H9 (cell line): ENCODE measurements at regions not wholly inside any gene's neighbourhood (a gene's known extent, or its start where the extent isn't known, plus 50 kb on each side); places are given as distances from the start of the nearest gene placed in this dataset.

Source experiments
- DNase-seq: peaks from one replicate; pipeline ENCODE4 v3.0.0-alpha.2; 2017
- H2AFZ ChIP-seq: one replicate; pipeline ENCODE4 v1.6.1; 2013; ENCODE audit warnings: mild to moderate bottlenecking, low read length, control low read depth, moderate library complexity
- H2AK5ac ChIP-seq: 2 replicates; pipeline ENCODE4 v1.6.1; 2013; ENCODE audit warnings: low read length, control low read depth, mixed read lengths; ENCODE audit not compliant: insufficient read length
- H2BK120ac ChIP-seq: one replicate; pipeline ENCODE4 v1.6.1; 2013; ENCODE audit warnings: low read depth, mild to moderate bottlenecking, low read length, control low read depth, inconsistent platforms; ENCODE audit not compliant: poor library complexity, severe bottlenecking
- H2BK12ac ChIP-seq: 2 replicates; pipeline ENCODE4 v1.6.1; 2013; ENCODE audit warnings: low read length, control low read depth, mixed read lengths, low read depth; ENCODE audit not compliant: insufficient read length
- H2BK15ac ChIP-seq: 2 replicates; pipeline ENCODE4 v1.6.1; 2013; ENCODE audit warnings: low read depth, low read length, control low read depth
- H2BK20ac ChIP-seq: one replicate; pipeline ENCODE4 v1.6.1; 2013; ENCODE audit warnings: low read depth, mild to moderate bottlenecking, low read length, control low read depth, inconsistent platforms; ENCODE audit not compliant: poor library complexity, severe bottlenecking
- H2BK5ac ChIP-seq: 2 replicates; pipeline ENCODE4 v1.6.1; 2013; ENCODE audit warnings: low read length, control low read depth, mixed read lengths; ENCODE audit not compliant: insufficient read length
- H3K14ac ChIP-seq: 2 replicates; pipeline ENCODE4 v1.6.1; 2013; ENCODE audit warnings: low read length, control low read depth; ENCODE audit not compliant: insufficient read depth
- H3K18ac ChIP-seq: 2 replicates; pipeline ENCODE4 v1.6.1; 2013; ENCODE audit warnings: low read depth, mild to moderate bottlenecking, mixed read lengths, low read length, control low read depth; ENCODE audit not compliant: insufficient read length
- H3K23ac ChIP-seq: 2 replicates; pipeline ENCODE4 v1.6.1; 2013; ENCODE audit warnings: low read length, control low read depth, mixed read lengths, low read depth; ENCODE audit not compliant: insufficient read length
- H3K23me2 ChIP-seq: 2 replicates; pipeline ENCODE4 v1.6.1; 2013; ENCODE audit warnings: low read depth, mild to moderate bottlenecking, mixed read lengths, low read length, control low read depth; ENCODE audit not compliant: insufficient read length, poor library complexity, severe bottlenecking
- H3K27ac ChIP-seq: 2 replicates; pipeline ENCODE4 v1.5.1; 2013; ENCODE audit warnings: low read length, control low read depth, mixed read lengths, low read depth; ENCODE audit not compliant: insufficient read length
- H3K27me3 ChIP-seq: 2 replicates; pipeline ENCODE4 v1.6.1; 2013; ENCODE audit warnings: low read length, control low read depth, inconsistent platforms; ENCODE audit not compliant: insufficient read depth
- H3K4ac ChIP-seq: 2 replicates; pipeline ENCODE4 v1.6.1; 2013; ENCODE audit warnings: low read depth, mild to moderate bottlenecking, control low read depth, inconsistent platforms, low read length, moderate library complexity
- H3K4me1 ChIP-seq: 2 replicates; pipeline ENCODE4 v1.6.1; 2013; ENCODE audit warnings: low read length, control low read depth, inconsistent platforms; ENCODE audit not compliant: insufficient read depth
- H3K4me2 ChIP-seq: 2 replicates; pipeline ENCODE4 v1.6.1; 2013; ENCODE audit warnings: low read length, control low read depth, mixed read lengths; ENCODE audit not compliant: insufficient read length, insufficient read depth
- H3K56ac ChIP-seq: 2 replicates; pipeline ENCODE4 v1.6.1; 2013; ENCODE audit warnings: low read depth, mild to moderate bottlenecking, mixed read lengths, low read length, control low read depth; ENCODE audit not compliant: insufficient read length
- H3K79me1 ChIP-seq: 2 replicates; pipeline ENCODE4 v1.6.1; 2013; ENCODE audit warnings: low read depth, mild to moderate bottlenecking, moderate library complexity, low read length, control low read depth, inconsistent platforms; ENCODE audit not compliant: insufficient read depth, poor library complexity, severe bottlenecking
- H3K79me2 ChIP-seq: 2 replicates; pipeline ENCODE4 v1.6.1; 2013; ENCODE audit warnings: low read length, control low read depth, inconsistent platforms; ENCODE audit not compliant: insufficient read depth
- H3K9ac ChIP-seq: 2 replicates; pipeline ENCODE4 v1.6.1; 2013; ENCODE audit warnings: low read length, control low read depth, mixed read lengths; ENCODE audit not compliant: insufficient read length; ENCODE audit errors: extremely low read depth
- H3K9me3 ChIP-seq: one replicate; pipeline ENCODE4 v1.6.1; 2013; ENCODE audit warnings: low read depth, low read length, inconsistent platforms; ENCODE audit not compliant: control insufficient read depth
- H3T11ph ChIP-seq: one replicate; pipeline ENCODE4 v1.6.1; 2013; ENCODE audit warnings: mild to moderate bottlenecking, low read length, control low read depth, inconsistent platforms
- H4K20me1 ChIP-seq: one replicate; pipeline ENCODE4 v1.6.1; 2013; ENCODE audit not compliant: control insufficient read depth, insufficient read length, insufficient read depth
- H4K5ac ChIP-seq: 2 replicates; pipeline ENCODE4 v1.6.1; 2013; ENCODE audit warnings: low read depth, mild to moderate bottlenecking, mixed read lengths, low read length, control low read depth; ENCODE audit not compliant: insufficient read length
- H4K8ac ChIP-seq: replicated peaks from 2 replicates; pipeline ENCODE4 v1.6.1; 2013; ENCODE audit warnings: low read length, control low read depth, mixed read lengths, low read depth; ENCODE audit not compliant: insufficient read length
- H4K91ac ChIP-seq: 2 replicates; pipeline ENCODE4 v1.6.1; 2013; ENCODE audit warnings: low read depth, mild to moderate bottlenecking, moderate library complexity, mixed read lengths, low read length, control low read depth; ENCODE audit not compliant: insufficient read length
- H3K27ac Mint-ChIP-seq, 3 experiments: 2 replicates in 2 of 3; 3 replicates in 1 of 3; pipeline ENCODE4 v1.8.0; 2020 to 2021; ENCODE audit warnings: mixed read lengths in 3 of 3, mild to moderate bottlenecking in 1 of 3, moderate library complexity in 1 of 3
- H3K27me3 Mint-ChIP-seq: 2 replicates; pipeline ENCODE4 v1.8.0; 2021; ENCODE audit warnings: low read depth, mild to moderate bottlenecking, moderate library complexity, mixed read lengths
- H3K36me3 Mint-ChIP-seq, 3 experiments: 2 replicates in 2 of 3; 3 replicates in 1 of 3; pipeline ENCODE4 v1.8.0; 2020 to 2021; ENCODE audit warnings: low read depth in 3 of 3, mixed read lengths in 3 of 3; ENCODE audit not compliant: insufficient read depth in 1 of 3
- H3K4me1 Mint-ChIP-seq, 2 experiments: 2 replicates each; pipeline ENCODE4 v1.8.0; 2020; ENCODE audit warnings: mixed read lengths in 2 of 2
- H3K4me3 Mint-ChIP-seq, 2 experiments: 2 replicates in 1 of 2; 3 replicates in 1 of 2; pipeline ENCODE4 v1.8.0; 2020 to 2021; ENCODE audit warnings: mild to moderate bottlenecking in 2 of 2, mixed read lengths in 2 of 2, moderate library complexity in 1 of 2
- H3K9me3 Mint-ChIP-seq, 2 experiments: 2 replicates in 1 of 2; 3 replicates in 1 of 2; pipeline ENCODE4 v1.8.0; 2020; ENCODE audit warnings: mild to moderate bottlenecking in 2 of 2, mixed read lengths in 2 of 2, moderate library complexity in 1 of 2
- WGBS: extraction: QIAGEN DNeasy Blood & Tissue Kit; methylation state at CpG from one replicate; pipeline ENCODE4 v1.1.7; 2013; ENCODE audit warnings: missing lambda C conversion rate, low lambda C conversion rate, mixed read lengths; ENCODE audit not compliant: insufficient read length; ENCODE audit errors: extremely low coverage; 5-methylcytosine and 5-hydroxymethylcytosine counted together
- TF ChIP-seq, protein P1 (sequence below): fragments of 200-600 bp; sonication (generic); conservative IDR thresholded peaks from 3 replicates; pipeline ENCODE4 v1.8.0; 2021; ENCODE audit warnings: antibody characterized with exemption, mild to moderate bottlenecking

GRCh38 chr17:77042476-77043231 lies 98.1 kb upstream of the SEC14L1 start:
- H3K79me2 ChIP-seq, result no peaks in the 10 kb centered on the region
- peaks cover 8% of the 10 kb centered on the region for H3K9me3 ChIP-seq
- peaks cover 4 to 13% of the 10 kb centered on the region in 2 experiments for H3K4me1 Mint-ChIP-seq
- H3K36me3 Mint-ChIP-seq, result no peaks in the 10 kb centered on the region; a peak in 2 of 7 replicates
- no peak for DNase-seq
- no peak overlapping the region for H2BK20ac ChIP-seq
- H3K4me1 ChIP-seq, result no peaks in the 10 kb centered on the region
- H4K5ac ChIP-seq, result no peak overlapping the region
- H3K18ac ChIP-seq, result no peak overlapping the region
- no CpG with 5 or more reads among the region's 11 CpGs for WGBS
- no peak overlapping the region for H3K27ac ChIP-seq
- no peaks in the 10 kb centered on the region for H3K79me1 ChIP-seq
- H2BK12ac ChIP-seq, result no peak overlapping the region
- no peak overlapping the region for H2AFZ ChIP-seq
- H3K23me2 ChIP-seq, result no peaks in the 10 kb centered on the region
- peaks cover 4 to 11% of the 10 kb centered on the region in 2 experiments; a peak in 4 of 5 replicates for H3K9me3 Mint-ChIP-seq
- no peak overlapping the region for H3K56ac ChIP-seq
- H3K27me3 ChIP-seq, result no peaks in the 10 kb centered on the region
- H3K14ac ChIP-seq, result no peak overlapping the region
- H2BK15ac ChIP-seq, result no peak overlapping the region
- H4K91ac ChIP-seq, result no peak overlapping the region
- H3K4me3 Mint-ChIP-seq, result no peak overlapping the region
- H4K8ac ChIP-seq, result no peak overlapping the region
- H3T11ph ChIP-seq, result no peak overlapping the region
- no peak overlapping the region for H2BK120ac ChIP-seq
- no peak overlapping the region for H3K23ac ChIP-seq
- no peak overlapping the region for H3K9ac ChIP-seq
- H2AK5ac ChIP-seq, result no peak overlapping the region
- peak overlapping the region in 1 of 3 experiments; percentile 76; a peak in 1 of 7 replicates for H3K27ac Mint-ChIP-seq
- H3K27me3 Mint-ChIP-seq, result peaks cover 2% of the 10 kb centered on the region
- TF ChIP-seq, protein P1, sequence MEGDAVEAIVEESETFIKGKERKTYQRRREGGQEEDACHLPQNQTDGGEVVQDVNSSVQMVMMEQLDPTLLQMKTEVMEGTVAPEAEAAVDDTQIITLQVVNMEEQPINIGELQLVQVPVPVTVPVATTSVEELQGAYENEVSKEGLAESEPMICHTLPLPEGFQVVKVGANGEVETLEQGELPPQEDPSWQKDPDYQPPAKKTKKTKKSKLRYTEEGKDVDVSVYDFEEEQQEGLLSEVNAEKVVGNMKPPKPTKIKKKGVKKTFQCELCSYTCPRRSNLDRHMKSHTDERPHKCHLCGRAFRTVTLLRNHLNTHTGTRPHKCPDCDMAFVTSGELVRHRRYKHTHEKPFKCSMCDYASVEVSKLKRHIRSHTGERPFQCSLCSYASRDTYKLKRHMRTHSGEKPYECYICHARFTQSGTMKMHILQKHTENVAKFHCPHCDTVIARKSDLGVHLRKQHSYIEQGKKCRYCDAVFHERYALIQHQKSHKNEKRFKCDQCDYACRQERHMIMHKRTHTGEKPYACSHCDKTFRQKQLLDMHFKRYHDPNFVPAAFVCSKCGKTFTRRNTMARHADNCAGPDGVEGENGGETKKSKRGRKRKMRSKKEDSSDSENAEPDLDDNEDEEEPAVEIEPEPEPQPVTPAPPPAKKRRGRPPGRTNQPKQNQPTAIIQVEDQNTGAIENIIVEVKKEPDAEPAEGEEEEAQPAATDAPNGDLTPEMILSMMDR, result no peak
- no peak overlapping the region for H2BK5ac ChIP-seq
- H3K4me2 ChIP-seq, result no peak overlapping the region
- H3K4ac ChIP-seq, result no peak overlapping the region
- H4K20me1 ChIP-seq, result no peaks in the 10 kb centered on the region
